WTC11 (cell line): ENCODE measurements at regions not wholly inside any gene's neighbourhood (a gene's known extent, or its start where the extent isn't known, plus 50 kb on each side); places are given as distances from the start of the nearest gene placed in this dataset.

Experiments used
- ATAC-seq: fragments of 200-7000 bp; cut with Tn5 transposase; 2 replicates; pipeline ENCODE4 v1.10.0; 2021; ENCODE audit warnings: mild to moderate bottlenecking, moderate library complexity
- CTCF ChIA-PET: fragments of 300-600 bp; sonication (Branson Sonifier 250); formaldehyde crosslinking; loops from one replicate; lab custom pipeline; 2021; ENCODE audit warnings: antibody characterized with exemption; lab: Charles Lee
- POLR2A ChIA-PET: fragments of 350-600 bp; sonication (Branson Sonifier 250); formaldehyde crosslinking; loops from one replicate; lab custom pipeline; 2021; ENCODE audit warnings: antibody characterized with exemption; lab: Charles Lee
- DNase-seq: peaks from one replicate; pipeline ENCODE4 v3.0.0; 2021; ENCODE audit warnings: low spot score
- H3K27ac Mint-ChIP-seq: 2 replicates; pipeline ENCODE4 v1.8.0; 2021; ENCODE audit warnings: mixed read lengths
- H3K27me3 Mint-ChIP-seq: 2 replicates; pipeline ENCODE4 v1.8.0; 2021; ENCODE audit warnings: low read depth, mild to moderate bottlenecking, moderate library complexity, mixed read lengths
- H3K36me3 Mint-ChIP-seq: 2 replicates; pipeline ENCODE4 v1.8.0; 2021; ENCODE audit warnings: mixed read lengths
- H3K4me1 Mint-ChIP-seq: 2 replicates; pipeline ENCODE4 v1.8.0; 2022; ENCODE audit warnings: mixed read lengths
- H3K4me3 Mint-ChIP-seq: 2 replicates; pipeline ENCODE4 v1.8.0; 2021; ENCODE audit warnings: mild to moderate bottlenecking, moderate library complexity, mixed read lengths
- H3K9me3 Mint-ChIP-seq: 2 replicates; pipeline ENCODE4 v1.8.0; 2021; ENCODE audit warnings: mixed read lengths
- E2F1 ChIP-seq: sonication (generic); formaldehyde crosslinking; IDR thresholded peaks from 2 replicates; pipeline ENCODE4 v1.8.0; 2022; ENCODE audit warnings: mild to moderate bottlenecking, missing genetic modification reagents
- ERG ChIP-seq: fragments of 250-450 bp; sonication (Bioruptor Pico); IDR thresholded peaks from 2 replicates; pipeline ENCODE4 v1.8.0; 2021; ENCODE audit warnings: mild to moderate bottlenecking
- ETV6 ChIP-seq: sonication (generic); formaldehyde crosslinking; IDR thresholded peaks from 2 replicates; pipeline ENCODE4 v1.8.1; 2022; ENCODE audit warnings: mild to moderate bottlenecking, missing genetic modification reagents
- FOXJ3 ChIP-seq: sonication (generic); formaldehyde crosslinking; IDR thresholded peaks from 2 replicates; pipeline ENCODE4 v1.9.0; 2021; ENCODE audit warnings: missing genetic modification reagents, mild to moderate bottlenecking, borderline replicate concordance
- FOXP1 ChIP-seq: sonication (generic); formaldehyde crosslinking; IDR thresholded peaks from 2 replicates; pipeline ENCODE4 v1.8.0; 2022; ENCODE audit warnings: missing genetic modification reagents, mild to moderate bottlenecking, moderate library complexity, borderline replicate concordance
- GRHL2 ChIP-seq: fragments of 250-450 bp; sonication (Bioruptor Pico); IDR thresholded peaks from 2 replicates; pipeline ENCODE4 v1.8.0; 2022; ENCODE audit warnings: mild to moderate bottlenecking, moderate library complexity; ENCODE audit not compliant: insufficient replicate concordance, severe bottlenecking
- HMGXB4 ChIP-seq: sonication (generic); formaldehyde crosslinking; IDR thresholded peaks from 2 replicates; pipeline ENCODE4 v1.8.1; 2023; ENCODE audit warnings: mild to moderate bottlenecking, moderate library complexity, missing genetic modification reagents
- NFE2L1 ChIP-seq: sonication (generic); formaldehyde crosslinking; IDR thresholded peaks from 2 replicates; pipeline ENCODE4 v1.8.1; 2023; ENCODE audit warnings: missing genetic modification reagents
- NFYB ChIP-seq: sonication (generic); formaldehyde crosslinking; conservative IDR thresholded peaks from 2 replicates; pipeline ENCODE4 v1.8.0; 2022; ENCODE audit warnings: low read depth, missing genetic modification reagents
- SMAD4 ChIP-seq: sonication (generic); formaldehyde crosslinking; IDR thresholded peaks from 2 replicates; pipeline ENCODE4 v1.8.0; 2022; ENCODE audit warnings: mild to moderate bottlenecking, missing genetic modification reagents
- SP1 ChIP-seq: sonication (generic); formaldehyde crosslinking; conservative IDR thresholded peaks from 2 replicates; pipeline ENCODE4 v1.8.1; 2022; ENCODE audit warnings: missing genetic modification reagents
- STAT6 ChIP-seq: sonication (generic); formaldehyde crosslinking; conservative IDR thresholded peaks from 2 replicates; pipeline ENCODE4 v1.8.1; 2023; ENCODE audit warnings: mild to moderate bottlenecking, low read depth, missing genetic modification reagents, moderate library complexity
- USF2 ChIP-seq: sonication (generic); formaldehyde crosslinking; IDR thresholded peaks from 2 replicates; pipeline ENCODE4 v1.8.1; 2023; ENCODE audit warnings: mild to moderate bottlenecking, missing genetic modification reagents, moderate library complexity
- ZNF423 ChIP-seq: fragments of 250-450 bp; sonication (Bioruptor Pico); IDR thresholded peaks from 2 replicates; pipeline ENCODE4 v2.1.2; 2022; ENCODE audit warnings: mild to moderate bottlenecking, moderate library complexity
- ZNF425 ChIP-seq: fragments of 250-450 bp; sonication (Bioruptor Pico); conservative IDR thresholded peaks from 2 replicates; pipeline ENCODE4 v1.9.0; 2021; ENCODE audit warnings: mild to moderate bottlenecking
- ZSCAN18 ChIP-seq: fragments of 250-450 bp; sonication (Bioruptor Pico); IDR thresholded peaks from 2 replicates; pipeline ENCODE4 v2.1.2; 2022; ENCODE audit warnings: mild to moderate bottlenecking, moderate library complexity

GRCh38 chr2:138842341-138842740 lies 62.2 kb upstream of the NXPH2 start:
- DNase-seq (no peak), ATAC-seq (no peak)
- no peaks in the 10 kb centered on the region for H3K9me3 Mint-ChIP-seq
- no peak overlapping the region for H3K27ac Mint-ChIP-seq
- ChIA-PET CTCF (no interaction called here), POLR2A (no interaction called here)
- H3K4me1 Mint-ChIP-seq: no peaks in the 10 kb centered on the region
- H3K27me3 Mint-ChIP-seq: no peaks in the 10 kb centered on the region
- no peak overlapping the region for H3K4me3 Mint-ChIP-seq
- TF ChIP-seq ETV6 (CRISPR knock-in tag): no peak
- TF ChIP-seq STAT6 (CRISPR knock-in tag): no peak
- no peak for TF ChIP-seq ZNF425 (CRISPR knock-in tag)
- TF ChIP-seq ZSCAN18: no peak
- TF ChIP-seq E2F1 (CRISPR knock-in tag): no peak
- TF ChIP-seq NFYB (CRISPR knock-in tag): no peak
- no peak for TF ChIP-seq HMGXB4
- no peak for TF ChIP-seq SP1 (CRISPR knock-in tag)
- no peak for TF ChIP-seq FOXP1
- TF ChIP-seq GRHL2 (CRISPR knock-in tag): no peak
- no peak for TF ChIP-seq ERG (CRISPR knock-in tag)
- no peak for TF ChIP-seq SMAD4
- H3K36me3 Mint-ChIP-seq: no peaks in the 10 kb centered on the region

- no peaks in the 10 kb centered on the region for H3K27me3 Mint-ChIP-seq
- ATAC-seq: peak; percentile 84
- no peaks in the 10 kb centered on the region for H3K9me3 Mint-ChIP-seq
- H3K4me1 Mint-ChIP-seq: no peaks in the 10 kb centered on the region
- TF ChIP-seq FOXJ3 (CRISPR knock-in tag) (no peak), NFE2L1 (CRISPR knock-in tag) (no peak), ZNF423 (CRISPR knock-in tag) (no peak), USF2 (CRISPR knock-in tag) (peak; percentile 43; the same call in 1 of the 2 replicates)
- H3K27ac Mint-ChIP-seq: no peak overlapping the region
- POLR2A ChIA-PET: no interaction called here
- no peak for DNase-seq
- H3K36me3 Mint-ChIP-seq: no peaks in the 10 kb centered on the region
- H3K4me3 Mint-ChIP-seq: no peak overlapping the region
- CTCF ChIA-PET: no interaction called here
These were observed 61.3 kb upstream of the NXPH2 start for GRCh38 chr2:138841459-138841858.
